Large intestine (tissue), 3 donors: ENCODE measurements at regions not wholly inside any gene's neighbourhood (a gene's known extent, or its start where the extent isn't known, plus 50 kb on each side); places are given as distances from the start of the nearest gene placed in this dataset.

Experiments
- DNase-seq, 2 donors: peaks; one replicate each; pipeline versions ENCODE4 v3.0.0 to v3.0.0-alpha.2; 2013
- H3K27ac ChIP-seq: one replicate; pipeline ENCODE4 v1.5.1; 2013; ENCODE audit warnings: low read length
- H3K27me3 ChIP-seq: 2 replicates; pipeline ENCODE4 v1.6.1; 2013; ENCODE audit warnings: low read length; ENCODE audit not compliant: control insufficient read depth, insufficient read depth
- H3K36me3 ChIP-seq: 2 replicates; pipeline ENCODE4 v1.6.1; 2013; ENCODE audit warnings: low read length; ENCODE audit not compliant: control insufficient read depth, insufficient read depth
- H3K4me1 ChIP-seq: one replicate; pipeline ENCODE4 v1.6.1; 2013; ENCODE audit warnings: low read length; ENCODE audit not compliant: control insufficient read depth, insufficient read depth
- H3K4me3 ChIP-seq: one replicate; pipeline ENCODE4 v1.5.1; 2013; ENCODE audit warnings: low read length
- H3K9me3 ChIP-seq: one replicate; pipeline ENCODE4 v1.6.1; 2013; ENCODE audit warnings: mild to moderate bottlenecking, low read depth, low read length, moderate library complexity; ENCODE audit not compliant: control insufficient read depth
- WGBS: methylation state at CpG from one replicate; pipeline ENCODE4 v1.1.5; 2013; ENCODE audit warnings: low lambda C conversion rate; ENCODE audit not compliant: insufficient coverage; 5-methylcytosine and 5-hydroxymethylcytosine counted together

GRCh38 chr6:148682252-148682651 lies 64.6 kb upstream of the UST start:
- WGBS: no CpG with 5 or more reads among the region's 14 CpGs

GRCh38 chr6:148682990-148683389 lies 63.8 kb upstream of the UST start:
- no CpG with 5 or more reads among the region's 5 CpGs for WGBS
- Histone ChIP-seq H3K36me3 (no peaks in the 10 kb centered on the region), H3K4me1 (no peaks in the 10 kb centered on the region), H3K9me3 (no peaks in the 10 kb centered on the region), H3K27me3 (no peaks in the 10 kb centered on the region), H3K4me3 (no peak overlapping the region), H3K27ac (no peak overlapping the region)
- peak in 1 of 2 donors; percentile 3 for DNase-seq

More at GRCh38 chr6:148682252-148682651, 64.6 kb upstream of the UST start:
- no peak overlapping the region for H3K4me3 ChIP-seq
- H3K27me3 ChIP-seq: no peaks in the 10 kb centered on the region
- H3K27ac ChIP-seq: no peak overlapping the region
- H3K36me3 ChIP-seq: no peaks in the 10 kb centered on the region
- DNase-seq: no peak
- no peaks in the 10 kb centered on the region for H3K4me1 ChIP-seq
- H3K9me3 ChIP-seq: no peaks in the 10 kb centered on the region

GRCh38 chr6:148689168-148689567 lies 57.7 kb upstream of the UST start:
- no peaks in the 10 kb centered on the region for H3K27me3 ChIP-seq
- H3K4me1 ChIP-seq: no peaks in the 10 kb centered on the region
- H3K9me3 ChIP-seq: no peaks in the 10 kb centered on the region
- no peak for DNase-seq
- no peaks in the 10 kb centered on the region for H3K36me3 ChIP-seq
- no peak overlapping the region for H3K27ac ChIP-seq
- no CpG with 5 or more reads among the region's 3 CpGs for WGBS
- H3K4me3 ChIP-seq: no peak overlapping the region

GRCh38 chr6:148693882-148694484 lies 52.8 kb upstream of the UST start:
- no peak for DNase-seq
- WGBS: no CpG with 5 or more reads among the region's 3 CpGs
- H3K27ac ChIP-seq: no peak overlapping the region
- H3K36me3 ChIP-seq: no peaks in the 10 kb centered on the region
- H3K9me3 ChIP-seq: peaks cover 6% of the 10 kb centered on the region
- no peaks in the 10 kb centered on the region for H3K4me1 ChIP-seq
- no peaks in the 10 kb centered on the region for H3K27me3 ChIP-seq
- H3K4me3 ChIP-seq: no peak overlapping the region
